HepG2 (cell line): ENCODE measurements at regions not wholly inside any gene's neighbourhood (a gene's known extent, or its start where the extent isn't known, plus 50 kb on each side); places are given as distances from the start of the nearest gene placed in this dataset.
A peak's percentile ranks its signal among the peaks of the same experiment; 100 is the strongest.

Experiments used
- ATAC-seq: fragments of 200-7000 bp; cut with Tn5 transposase; 3 replicates; pipeline ENCODE4 v1.9.1; 2020; ENCODE audit warnings: mild to moderate bottlenecking, moderate library complexity
- BruUV-seq: library from RNA; stranded (reverse); fragments of 400-500 nt; replicated peaks from 2 replicates; lab custom pipeline; 2021; lab: Mats Ljungman, UMichigan
- CTCF ChIA-PET: fragments of 300-600 bp; formaldehyde crosslinking; extraction: SDS; loops from one replicate; lab custom pipeline; 2021; ENCODE audit warnings: low total read pairs, inconsistent platforms, low intra/inter-chr PET ratio; lab: Yijun Ruan, JAX
- POLR2A ChIA-PET: fragments of 350-600 bp; sonication (Branson Sonifier 250); formaldehyde crosslinking; loops from one replicate; lab custom pipeline; 2020; ENCODE audit warnings: antibody characterized with exemption, inconsistent platforms; lab: Yijun Ruan, JAX
- DNase-seq: peaks from one replicate; pipeline ENCODE4 v3.0.0-alpha.2; 2015; ENCODE audit warnings: low spot score
- FAIRE-seq: peaks from 3 replicates; lab custom pipeline; 2011; peaks lifted over from hg19 to GRCh38; lab: Jason Lieb, UNC
- H2AFZ ChIP-seq: one replicate; pipeline ENCODE4 v1.6.1; 2011; ENCODE audit warnings: low read length, inconsistent platforms
- H3K27ac ChIP-seq: fragments of 300-600 bp; 3 replicates; pipeline ENCODE4 v1.8.0; 2011; ENCODE audit warnings: mixed run types, mild to moderate bottlenecking, mixed read lengths, low read length, inconsistent platforms; ENCODE audit not compliant: insufficient read depth; ENCODE audit errors: extremely low read length
- H3K27me3 ChIP-seq, 2 experiments: fragments of 200-600 bp in 1 of 2; 2 replicates in 1 of 2; 3 replicates in 1 of 2; pipeline versions ENCODE4 v1.6.0 to v1.8.0; 2011; ENCODE audit warnings: low read length in 2 of 2, mild to moderate bottlenecking in 2 of 2, moderate library complexity in 2 of 2, inconsistent platforms in 1 of 2; ENCODE audit not compliant: insufficient read depth in 2 of 2, control insufficient read depth in 1 of 2
- H3K36me3 ChIP-seq, 2 experiments: fragments of 200-600 bp in 1 of 2; replicated peaks in 1 of 2; 2 replicates in 1 of 2; 3 replicates in 1 of 2; pipeline versions ENCODE4 v1.5.1 to v1.8.0; 2011; ENCODE audit warnings: low read length in 2 of 2, inconsistent platforms in 1 of 2; ENCODE audit not compliant: insufficient read depth in 2 of 2, control insufficient read depth in 1 of 2
- H3K4me1 ChIP-seq: 2 replicates; pipeline ENCODE4 v1.5.1; 2012; ENCODE audit warnings: low read length, inconsistent platforms; ENCODE audit not compliant: insufficient read depth
- H3K4me2 ChIP-seq: 2 replicates; pipeline ENCODE4 v1.6.0; 2011; ENCODE audit warnings: low read depth, low read length, inconsistent platforms
- H3K4me3 ChIP-seq, 3 experiments: fragments of 200-600 bp in 1 of 3; sonication (generic), shearing (Covaris generic) in 1 of 3; replicated peaks in 1 of 3; 2 replicates each; pipeline ENCODE4 v1.5.1; 2011 to 2016; ENCODE audit warnings: low read length in 3 of 3, inconsistent platforms in 2 of 3, low read depth in 2 of 3, mild to moderate bottlenecking in 2 of 3, control low read depth in 1 of 3, mixed read lengths in 1 of 3; ENCODE audit not compliant: insufficient read depth in 1 of 3
- H3K79me2 ChIP-seq: one replicate; pipeline ENCODE4 v1.6.1; 2011; ENCODE audit warnings: low read length, inconsistent platforms; ENCODE audit not compliant: insufficient read depth
- H3K9ac ChIP-seq: 2 replicates; pipeline ENCODE4 v1.6.0; 2011; ENCODE audit warnings: mild to moderate bottlenecking, low read depth, low read length, inconsistent platforms; ENCODE audit not compliant: insufficient read depth
- H3K9me3 ChIP-seq: 2 replicates; pipeline ENCODE4 v1.5.1; 2012; ENCODE audit warnings: mild to moderate bottlenecking, low read length
- H4K20me1 ChIP-seq: 2 replicates; pipeline ENCODE4 v1.6.0; 2011; ENCODE audit warnings: inconsistent platforms, mild to moderate bottlenecking, low read length, moderate library complexity; ENCODE audit not compliant: insufficient read depth
- ZFP36 ChIP-seq: fragments of 150-350 bp; IDR thresholded peaks from 2 replicates; pipeline ENCODE4 v1.6.1; 2018; ENCODE audit warnings: borderline replicate concordance, low read length, low read depth; ENCODE audit not compliant: partially characterized antibody
- ZNF660 ChIP-seq: sonication (generic); formaldehyde crosslinking; IDR thresholded peaks from 2 replicates; pipeline ENCODE4 v1.5.1; 2020; ENCODE audit warnings: mild to moderate bottlenecking, low read depth, missing genetic modification reagents, borderline replicate concordance
- WGBS: methylation state at CpG from one replicate; pipeline ENCODE4 v1.1.6; 2017; ENCODE audit warnings: low lambda C conversion rate; 5-methylcytosine and 5-hydroxymethylcytosine counted together
- in situ Hi-C: cut with HindIII; loops from 2 replicates; pipeline ENCODE4 v1.10.0; 2017; ENCODE audit warnings: low pct_unique_long_range_greater_than_20kb; ENCODE audit not compliant: extremely low pct_ligation_motif_present
- intact Hi-C: fragments of 100-400 bp; cut with micrococcal nuclease; formaldehyde crosslinking; loops from one replicate; pipeline ENCODE4 v1.10.0; 2022; ENCODE audit not compliant: unreplicated experiment
- TF ChIP-seq, protein P1 (sequence below): sonication (generic); formaldehyde crosslinking; IDR thresholded peaks from 2 replicates; pipeline ENCODE4 v1.9.0; 2022; ENCODE audit warnings: low read depth, missing genetic modification reagents

DNA sequence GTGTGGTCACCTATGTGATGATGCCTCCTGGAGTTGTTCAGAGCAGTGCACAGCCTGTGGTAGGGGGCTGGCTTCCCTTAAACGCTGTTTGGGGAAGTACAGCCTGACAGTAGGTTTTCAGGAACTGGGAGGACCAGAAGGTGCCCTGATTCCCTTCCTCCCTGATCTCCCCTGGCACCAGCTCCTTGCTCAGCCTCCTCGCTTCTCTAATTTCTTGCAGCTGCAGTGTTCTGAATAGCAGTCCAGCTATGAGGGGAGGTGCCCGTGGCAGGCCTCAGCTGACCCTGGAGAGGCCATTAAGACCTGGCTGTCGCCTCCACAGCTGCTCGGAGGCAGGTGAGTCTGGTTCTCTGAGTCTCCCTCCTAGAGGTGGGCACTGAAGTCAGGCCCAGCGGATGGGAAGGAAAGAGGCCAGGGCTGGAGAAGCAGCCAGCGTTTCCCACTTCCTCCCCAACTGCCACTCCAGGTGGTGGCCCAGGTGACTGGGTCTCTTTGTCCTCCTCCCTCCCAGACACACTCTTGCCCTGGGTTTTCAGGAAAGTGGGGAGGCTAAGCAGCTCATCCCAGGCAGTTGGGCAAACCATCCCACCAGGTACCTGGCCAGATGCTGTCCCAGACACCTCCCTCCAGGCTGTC is 52.0 kb upstream of the RPL11 start (continued):
- TF ChIP-seq, protein P1, sequence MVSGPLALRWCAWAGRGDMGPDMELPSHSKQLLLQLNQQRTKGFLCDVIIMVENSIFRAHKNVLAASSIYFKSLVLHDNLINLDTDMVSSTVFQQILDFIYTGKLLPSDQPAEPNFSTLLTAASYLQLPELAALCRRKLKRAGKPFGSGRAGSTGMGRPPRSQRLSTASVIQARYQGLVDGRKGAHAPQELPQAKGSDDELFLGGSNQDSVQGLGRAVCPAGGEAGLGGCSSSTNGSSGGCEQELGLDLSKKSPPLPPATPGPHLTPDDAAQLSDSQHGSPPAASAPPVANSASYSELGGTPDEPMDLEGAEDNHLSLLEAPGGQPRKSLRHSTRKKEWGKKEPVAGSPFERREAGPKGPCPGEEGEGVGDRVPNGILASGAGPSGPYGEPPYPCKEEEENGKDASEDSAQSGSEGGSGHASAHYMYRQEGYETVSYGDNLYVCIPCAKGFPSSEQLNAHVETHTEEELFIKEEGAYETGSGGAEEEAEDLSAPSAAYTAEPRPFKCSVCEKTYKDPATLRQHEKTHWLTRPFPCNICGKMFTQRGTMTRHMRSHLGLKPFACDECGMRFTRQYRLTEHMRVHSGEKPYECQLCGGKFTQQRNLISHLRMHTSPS (CRISPR knock-in tag): no peak

DNA sequence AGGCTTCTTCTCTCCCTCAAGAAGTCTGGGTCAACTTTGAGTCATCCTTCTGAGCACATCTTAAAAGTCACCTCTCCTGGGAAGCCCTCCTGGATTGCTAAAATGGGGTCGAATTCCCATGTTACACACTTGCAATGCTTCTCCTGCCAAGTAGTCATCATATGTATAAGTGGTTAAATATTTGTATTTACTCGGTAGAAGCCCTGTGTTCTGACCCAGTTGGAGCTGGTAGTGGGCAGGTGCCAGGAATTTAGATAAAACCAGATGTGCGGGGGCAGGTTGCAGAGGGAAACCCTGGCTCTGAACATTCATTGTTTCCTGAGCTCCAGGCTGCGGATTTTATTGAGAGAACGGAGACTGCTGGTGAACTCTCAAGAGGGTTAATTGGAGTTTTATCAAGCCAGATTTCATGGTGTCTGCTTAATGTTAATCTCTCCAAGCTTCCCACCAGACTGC is 52.8 kb upstream of the RPL11 start:
- Histone ChIP-seq H3K36me3 (no peaks in the 10 kb centered on the region), H3K4me1 (peaks cover 27% of the 10 kb centered on the region), H3K27me3 (peaks cover 4 to 22% of the 10 kb centered on the region in 2 experiments; a peak in 4 of 5 replicates), H4K20me1 (no peaks in the 10 kb centered on the region), H2AFZ (no peak overlapping the region), H3K27ac (no peak overlapping the region), H3K9ac (no peak overlapping the region), H3K4me2 (no peak overlapping the region), H3K9me3 (no peaks in the 10 kb centered on the region), H3K79me2 (no peaks in the 10 kb centered on the region), H3K4me3 (no peak overlapping the region)
- intact Hi-C loops (loop anchor here (5.0 kb wide), 2 partner anchors 142 to 157 kb away; partner anchors contain the start of gene ASAP3), in situ Hi-C loops (loop anchor here (5.0 kb wide), 1 partner anchor 92 kb away; no protein-coding TSS in a partner anchor)
- TF ChIP-seq ZFP36 (peak; percentile 75), ZNF660 (CRISPR knock-in tag) (no peak)
- CTCF ChIA-PET: interaction anchor here (5.4 kb wide), 1 partner anchor 93 kb away, joined by 137 read pairs; no protein-coding TSS in a partner anchor
- DNase-seq: no peak
- POLR2A ChIA-PET: no interaction called here
- FAIRE-seq: no peak
- BruUV-seq: no TSS peak
- 28% methylated on average over 5 of the region's 5 CpGs for WGBS
- no peak for ATAC-seq
